Liver (tissue), 8 donors: ENCODE measurements at regions not wholly inside any gene's neighbourhood (a gene's known extent, or its start where the extent isn't known, plus 50 kb on each side); places are given as distances from the start of the nearest gene placed in this dataset.

Experiments
- DNase-seq: peaks from one replicate; pipeline ENCODE4 v3.0.0-alpha.2; 2017; ENCODE audit warnings: low spot score
- H3K27ac ChIP-seq, 2 donors: one replicate each; pipeline ENCODE4 v1.7.0; 2013; ENCODE audit warnings: inconsistent platforms in 2 of 2, low read length in 2 of 2, control low read depth in 1 of 2, low read depth in 1 of 2, mild to moderate bottlenecking in 1 of 2
- H3K27me3 ChIP-seq, 4 donors: one replicate each; pipeline versions ENCODE4 v1.6.1 to v1.7.0; 2013; ENCODE audit warnings: low read length in 3 of 4, inconsistent platforms in 1 of 4, mild to moderate bottlenecking in 1 of 4, moderate library complexity in 1 of 4; ENCODE audit not compliant: control insufficient read depth in 4 of 4, insufficient read depth in 4 of 4
- H3K36me3 ChIP-seq, 4 donors: one replicate each; pipeline versions ENCODE4 v1.6.1 to v1.7.0; 2013; ENCODE audit warnings: low read length in 3 of 4, mild to moderate bottlenecking in 3 of 4, low read depth in 1 of 4, moderate library complexity in 1 of 4; ENCODE audit not compliant: control insufficient read depth in 4 of 4, insufficient read depth in 3 of 4
- H3K4me1 ChIP-seq, 4 donors: one replicate each; pipeline versions ENCODE4 v1.6.1 to v1.7.0; 2013; ENCODE audit warnings: low read length in 3 of 4, mild to moderate bottlenecking in 3 of 4, moderate library complexity in 1 of 4; ENCODE audit not compliant: control insufficient read depth in 4 of 4, insufficient read depth in 4 of 4
- H3K4me3 ChIP-seq, 3 donors: one replicate each; pipeline versions ENCODE4 v1.6.1 to v1.7.0; 2013; ENCODE audit warnings: low read length in 3 of 3, control low read depth in 1 of 3, low read depth in 1 of 3, mild to moderate bottlenecking in 1 of 3
- H3K9ac ChIP-seq, 2 donors: one replicate each; pipeline ENCODE4 v1.7.0; 2013; ENCODE audit warnings: low read length in 2 of 2, mild to moderate bottlenecking in 2 of 2, moderate library complexity in 2 of 2, control low read depth in 1 of 2, low read depth in 1 of 2
- H3K9me3 ChIP-seq, 4 donors: one replicate each; pipeline versions ENCODE4 v1.6.1 to v1.7.0; 2013; ENCODE audit warnings: low read length in 3 of 4; ENCODE audit not compliant: control insufficient read depth in 4 of 4
- ATF3 ChIP-seq: IDR thresholded peaks from 2 replicates; pipeline ENCODE4 v1.6.1; 2016; ENCODE audit warnings: antibody characterized with exemption
- CTCF ChIP-seq: fragments of 150-350 bp; IDR thresholded peaks from 2 replicates; pipeline ENCODE4 v1.5.1; 2017; ENCODE audit warnings: improper control_type of control experiment, low read depth, low read length; ENCODE audit not compliant: missing input control
- EGR1 ChIP-seq, 2 donors: IDR thresholded peaks; 2 replicates each; pipeline ENCODE4 v1.6.1; 2016 to 2018; ENCODE audit warnings: antibody characterized with exemption in 2 of 2, low read depth in 2 of 2
- FOXA1 ChIP-seq: IDR thresholded peaks from 2 replicates; pipeline ENCODE4 v1.6.1; 2016; ENCODE audit warnings: antibody characterized with exemption
- FOXA2 ChIP-seq: IDR thresholded peaks from 2 replicates; pipeline ENCODE4 v1.6.1; 2016; ENCODE audit warnings: antibody characterized with exemption
- GABPA ChIP-seq, 2 donors: IDR thresholded peaks in 1 of 2; conservative IDR thresholded peaks in 1 of 2; 2 replicates each; pipeline ENCODE4 v1.6.1; 2016; ENCODE audit warnings: antibody characterized with exemption in 2 of 2, mild to moderate bottlenecking in 1 of 2, moderate library complexity in 1 of 2
- HNF4A ChIP-seq, 2 donors: conservative IDR thresholded peaks; 2 replicates each; pipeline ENCODE4 v1.6.1; 2016; ENCODE audit warnings: antibody characterized with exemption in 2 of 2, mild to moderate bottlenecking in 2 of 2
- HNF4G ChIP-seq: IDR thresholded peaks from 2 replicates; pipeline ENCODE4 v1.6.1; 2016; ENCODE audit warnings: antibody characterized with exemption
- JUND ChIP-seq, 2 donors: IDR thresholded peaks; 2 replicates each; pipeline ENCODE4 v1.6.1; 2016; ENCODE audit warnings: antibody characterized with exemption in 2 of 2
- MAX ChIP-seq: IDR thresholded peaks from 2 replicates; pipeline ENCODE4 v1.6.1; 2016; ENCODE audit warnings: antibody characterized with exemption
- NR2F2 ChIP-seq: IDR thresholded peaks from 2 replicates; pipeline ENCODE4 v1.6.1; 2016; ENCODE audit warnings: antibody characterized with exemption
- RAD21 ChIP-seq, 2 donors: IDR thresholded peaks; 2 replicates each; pipeline ENCODE4 v1.6.1; 2016; ENCODE audit warnings: antibody characterized with exemption in 2 of 2, mild to moderate bottlenecking in 2 of 2
- REST ChIP-seq: IDR thresholded peaks from 2 replicates; pipeline ENCODE4 v1.6.1; 2016; ENCODE audit warnings: antibody characterized with exemption, mild to moderate bottlenecking
- RXRA ChIP-seq, 2 donors: IDR thresholded peaks; 2 replicates each; pipeline ENCODE4 v1.6.1; 2017 to 2018; ENCODE audit warnings: antibody characterized with exemption in 2 of 2, mild to moderate bottlenecking in 1 of 2
- SP1 ChIP-seq: IDR thresholded peaks from 2 replicates; pipeline ENCODE4 v1.6.1; 2018; ENCODE audit warnings: antibody characterized with exemption, mild to moderate bottlenecking
- TAF1 ChIP-seq: conservative IDR thresholded peaks from 2 replicates; pipeline ENCODE4 v1.6.1; 2016; ENCODE audit warnings: antibody characterized with exemption, mild to moderate bottlenecking
- YY1 ChIP-seq: IDR thresholded peaks from 2 replicates; pipeline ENCODE4 v1.6.1; 2016; ENCODE audit warnings: antibody characterized with exemption, mild to moderate bottlenecking
- ZBTB33 ChIP-seq: IDR thresholded peaks from 2 replicates; pipeline ENCODE4 v1.6.1; 2016; ENCODE audit warnings: antibody characterized with exemption
- WGBS: extraction: QIAGEN DNeasy Blood & Tissue Kit; methylation state at CpG from one replicate; pipeline ENCODE4 v1.1.7; 2013; 5-methylcytosine and 5-hydroxymethylcytosine counted together
- donor health status: healthy.
- donor health status: healthy.
- donor health status: healthy.
- donor health status: healthy.
- donor health status: healthy.

- peaks cover 3 to 10% (median 6%) of the 10 kb centered on the region in 4 donors for H3K4me1 ChIP-seq
- no peak for DNase-seq
- H3K9ac ChIP-seq = no peak overlapping the region
- no peaks in the 10 kb centered on the region for H3K36me3 ChIP-seq
- TF ChIP-seq HNF4G (no peak), ZBTB33 (no peak)
- H3K4me3 ChIP-seq = no peak overlapping the region
- H3K9me3 ChIP-seq = no peaks in the 10 kb centered on the region
- no peak overlapping the region for H3K27ac ChIP-seq
- H3K27me3 ChIP-seq = no peaks in the 10 kb centered on the region
Measured at GRCh38 chr12:85507456-85507855, 227.4 kb downstream of the ALX1 start.

- Histone ChIP-seq H3K4me1 (peaks cover 1 to 4% (median 4%) of the 10 kb centered on the region in 4 donors), H3K27ac (no peak overlapping the region), H3K9me3 (no peaks in the 10 kb centered on the region), H3K36me3 (no peaks in the 10 kb centered on the region), H3K4me3 (no peak overlapping the region), H3K27me3 (no peaks in the 10 kb centered on the region), H3K9ac (no peak overlapping the region)
- no peak for DNase-seq
- 81% methylated on average over 8 of the region's 8 CpGs for WGBS
- TF ChIP-seq EGR1 (IDR thresholded peaks at IDR 0.05; ENCODE audit: low read depth in 2 of 2) (no peak), FOXA2 (no peak), CTCF (no peak), YY1 (no peak), RXRA (IDR thresholded peaks at IDR 0.05) (no peak), ATF3 (no peak), TAF1 (no peak), HNF4G (no peak), GABPA (IDR thresholded peaks at IDR 0.05 in 1 of 2, conservative IDR thresholded peaks at IDR 0.05 in 1 of 2) (no peak), REST (no peak), FOXA1 (no peak), RAD21 (IDR thresholded peaks at IDR 0.05) (no peak), SP1 (no peak), ZBTB33 (no peak), JUND (IDR thresholded peaks at IDR 0.05) (no peak), MAX (no peak), HNF4A (conservative IDR thresholded peaks at IDR 0.05) (no peak), NR2F2 (no peak)
Measured at GRCh38 chr12:85509081-85509856, 229.2 kb downstream of the ALX1 start.
